ENCODE measurements at regions not wholly inside any gene's neighbourhood (a gene's known extent, or its start where the extent isn't known, plus 50 kb on each side); places are given as distances from the start of the nearest gene placed in this dataset.

DNA sequence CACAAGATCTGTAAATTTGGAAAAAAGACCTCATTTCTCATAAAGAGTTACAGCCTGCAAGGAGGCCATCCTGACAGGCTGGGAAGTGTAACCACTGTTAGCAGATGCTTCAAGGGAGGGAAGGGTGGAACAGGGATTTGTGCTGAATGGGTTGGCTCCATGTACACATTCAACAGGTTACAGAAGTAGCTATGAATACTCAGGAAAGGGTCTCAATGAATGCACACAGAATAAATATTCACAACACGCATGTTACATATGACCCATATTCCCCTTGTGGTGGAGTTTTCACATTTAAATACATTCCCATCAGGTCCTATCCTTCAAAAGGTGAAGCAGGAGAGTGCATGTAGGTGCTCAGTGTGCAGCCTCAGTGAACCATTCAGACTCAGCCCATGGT lies 316.4 kb upstream of the COBL start:
- no peak for TF ChIP-seq CTCF (IDR thresholded peaks at IDR 0.05)
- TF ChIP-seq ZFX (IDR thresholded peaks at IDR 0.05; ENCODE audit: borderline replicate concordance) = no peak

All from 22Rv1 (cell line).